NCI-H446 treated with DMSO at 0.1 percent for 48 hours (cell line): ENCODE measurements at regions not wholly inside any gene's neighbourhood (a gene's known extent, or its start where the extent isn't known, plus 50 kb on each side); places are given as distances from the start of the nearest gene placed in this dataset.
A peak's percentile ranks its signal among the peaks of the same experiment; 100 is the strongest.
"Not testable (repeated sequence)": the region's sequence is repeated elsewhere in the genome, so short reads cannot be mapped to it uniquely, and the experiment has no call there.

Source experiments
- DNase-seq: peaks from one replicate; lab custom pipeline; 2025; lab: John Stamatoyannopoulos, UW

- no peak for DNase-seq
These were observed 110.7 kb upstream of the GZMB start for GRCh38 chr14:24744641-24745040.

GRCh38 chr14:24741871-24742270 lies 107.9 kb upstream of the GZMB start:
- no peak for DNase-seq

DNA sequence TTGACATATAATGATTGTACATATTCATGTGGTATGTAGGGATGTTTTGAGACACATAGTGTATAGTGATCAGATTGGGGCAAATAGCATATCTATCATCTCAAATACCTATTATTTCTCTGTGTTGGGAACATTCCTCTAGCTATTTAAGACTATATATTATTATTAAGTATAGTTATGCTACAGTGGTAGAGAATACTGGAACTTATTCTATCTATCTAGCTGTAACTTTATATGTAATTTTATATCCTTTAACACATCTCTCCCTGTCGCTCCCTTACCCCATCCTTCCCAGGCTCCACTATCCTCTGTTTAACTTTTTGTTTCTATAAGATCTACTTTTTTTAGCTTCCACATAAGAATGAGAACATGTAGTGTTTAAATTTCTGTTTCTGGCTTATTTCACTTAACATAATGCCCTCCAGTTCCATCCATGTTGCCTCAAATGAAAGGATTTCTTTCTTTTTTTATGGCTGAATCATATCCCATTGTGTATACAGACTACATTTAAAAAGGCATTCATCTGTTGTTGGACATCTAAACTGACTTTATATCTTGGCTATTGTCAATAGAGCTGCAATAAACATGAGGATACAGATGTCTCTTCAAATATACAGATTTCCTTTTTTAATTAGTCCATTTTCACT lies 102.1 kb upstream of the GZMB start:
- DNase-seq, result no peak

GRCh38 chr14:24734917-24735500 lies 101.0 kb upstream of the GZMB start:
- DNase-seq, result peak; percentile 46

DNA sequence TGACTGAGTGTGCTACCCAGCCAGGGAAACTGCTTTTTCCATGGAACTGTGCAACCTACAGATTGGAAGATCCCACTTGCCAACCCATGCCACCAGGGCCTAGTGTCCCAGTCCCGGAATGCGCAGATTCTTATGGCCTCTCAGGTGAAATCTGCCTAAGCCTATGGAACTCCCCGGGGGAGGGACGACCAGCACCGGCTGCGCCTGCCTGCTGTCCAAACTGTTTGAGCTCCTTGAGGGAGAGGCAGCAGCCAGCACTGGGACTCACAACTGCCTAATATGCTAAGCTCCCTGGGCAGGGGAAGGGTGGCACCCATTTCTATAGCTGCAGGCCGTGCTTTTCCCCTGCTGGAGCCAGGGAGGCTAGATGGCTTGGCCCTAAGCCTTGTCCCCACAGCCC lies 92.5 kb upstream of the GZMB start:
- no peak for DNase-seq

GRCh38 chr14:24725311-24725710 lies 91.3 kb upstream of the GZMB start:
- no peak for DNase-seq

DNA sequence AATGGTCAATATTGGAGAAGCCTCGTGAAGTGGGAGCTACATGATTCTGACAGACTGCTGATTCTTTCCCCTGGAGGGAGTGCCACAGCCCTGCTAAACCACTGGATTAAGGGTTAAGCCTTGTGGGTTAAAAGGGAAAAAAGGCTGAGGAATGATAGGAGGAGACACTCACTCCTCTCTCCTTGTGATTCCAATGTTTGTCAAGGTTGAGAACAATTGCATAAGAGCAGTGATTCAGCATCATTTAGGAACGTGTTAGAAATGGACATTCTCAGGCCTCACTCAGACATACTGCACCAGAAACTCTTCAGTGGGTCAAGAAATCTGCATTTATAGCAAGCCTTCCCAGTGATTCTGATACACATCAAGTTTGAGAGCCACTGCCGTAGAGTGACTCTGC lies 87.8 kb upstream of the GZMB start:
- DNase-seq, result no peak

DNA sequence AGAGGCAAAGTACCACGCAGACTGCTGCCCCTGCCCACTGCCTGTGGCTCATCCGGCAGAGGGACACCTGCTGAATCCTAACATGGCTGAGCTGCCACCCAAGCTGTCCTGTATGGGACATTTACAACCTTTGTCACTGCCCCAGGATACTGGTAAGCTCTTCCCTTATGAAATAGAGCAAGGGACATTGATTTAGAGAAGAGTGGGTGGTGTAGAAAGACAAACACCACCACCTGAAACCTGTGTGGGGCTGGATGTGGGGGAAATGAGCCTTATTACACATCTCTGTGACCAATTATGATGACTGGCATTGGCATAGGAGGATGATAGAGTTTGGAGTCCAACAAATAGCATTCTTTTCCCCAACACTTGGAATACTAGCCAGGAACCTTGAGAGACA lies 81.2 kb upstream of the GZMB start:
- DNase-seq, result no peak

GRCh38 chr14:24713404-24713803 lies 79.4 kb upstream of the GZMB start:
- no peak for DNase-seq

DNA sequence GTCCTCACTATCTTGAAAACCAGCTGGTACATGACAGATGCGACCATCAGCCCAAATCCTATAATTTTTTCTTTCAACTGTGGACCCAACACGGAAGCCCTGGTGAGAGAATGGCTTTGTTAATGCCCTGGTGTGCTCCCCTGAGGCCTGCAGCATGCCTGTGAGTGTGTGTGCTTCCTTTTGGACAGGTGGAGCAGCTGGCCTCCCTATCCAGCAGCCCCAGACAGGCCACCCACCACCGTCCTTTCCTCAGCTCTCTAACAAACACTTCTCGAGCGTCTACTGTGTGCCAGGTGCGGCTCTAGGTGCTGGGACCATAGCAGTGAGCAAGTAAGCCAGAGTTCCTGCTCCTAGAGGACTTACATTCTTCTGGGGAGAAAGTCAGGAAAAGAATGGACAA lies 78.9 kb upstream of the GZMB start:
- DNase-seq, result no peak

DNA sequence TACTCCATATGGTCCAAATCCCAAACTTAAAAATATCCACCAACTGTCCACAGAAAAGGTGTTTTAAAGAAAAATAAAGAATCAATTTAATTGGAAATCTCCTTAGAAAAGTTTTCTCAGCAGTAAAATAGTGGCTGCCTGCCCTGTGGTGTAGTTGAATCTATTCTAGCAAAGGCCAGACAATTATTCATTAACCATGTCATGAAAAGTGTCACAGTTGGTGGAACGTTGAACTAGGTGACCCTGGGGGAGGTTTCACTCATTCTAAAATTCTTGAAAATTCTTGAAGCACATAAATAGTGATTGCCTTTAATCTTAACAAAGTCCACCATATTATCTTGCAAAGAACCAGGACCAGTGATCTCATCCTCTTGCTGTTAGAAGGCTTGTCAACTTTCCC lies 78.4 kb upstream of the GZMB start:
- DNase-seq, result no peak

DNA sequence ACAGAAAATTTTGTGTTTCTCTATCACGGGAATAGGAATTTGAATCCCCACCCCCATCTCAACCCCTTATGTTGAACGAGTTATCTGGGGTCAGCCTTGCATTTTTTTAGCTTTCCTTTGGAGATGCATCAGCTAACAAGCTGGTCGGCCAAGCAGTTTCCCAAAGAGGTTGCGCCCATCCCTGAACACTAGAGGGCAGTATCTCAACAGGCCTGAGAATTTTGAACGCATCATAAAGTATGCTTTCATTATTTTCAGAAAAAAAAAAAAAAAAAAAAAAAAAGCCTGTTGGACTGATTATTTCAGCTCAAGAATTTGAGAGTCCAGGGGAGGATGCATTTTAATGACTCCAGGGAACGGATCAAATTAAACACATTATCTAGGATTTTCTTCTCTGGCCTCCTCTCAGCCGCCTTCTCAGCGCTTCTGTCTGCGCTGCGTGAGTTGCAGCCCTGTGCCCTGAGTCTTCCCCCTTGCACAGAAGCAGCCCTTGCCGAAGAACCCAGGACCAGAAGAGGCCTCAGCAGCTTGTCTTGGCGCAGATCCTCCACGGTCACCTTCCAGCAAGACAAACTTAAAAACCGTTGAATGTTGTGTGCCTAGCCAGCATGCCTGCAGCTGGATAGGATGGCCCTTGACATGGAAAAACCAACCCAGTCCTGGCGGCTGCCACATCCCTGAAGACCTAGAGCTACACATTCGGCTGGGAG lies 76.6 kb upstream of the GZMB start:
- peak; percentile 34 for DNase-seq

- no peak for DNase-seq
These were observed 74.7 kb upstream of the GZMB start for GRCh38 chr14:24708684-24709083.

DNA sequence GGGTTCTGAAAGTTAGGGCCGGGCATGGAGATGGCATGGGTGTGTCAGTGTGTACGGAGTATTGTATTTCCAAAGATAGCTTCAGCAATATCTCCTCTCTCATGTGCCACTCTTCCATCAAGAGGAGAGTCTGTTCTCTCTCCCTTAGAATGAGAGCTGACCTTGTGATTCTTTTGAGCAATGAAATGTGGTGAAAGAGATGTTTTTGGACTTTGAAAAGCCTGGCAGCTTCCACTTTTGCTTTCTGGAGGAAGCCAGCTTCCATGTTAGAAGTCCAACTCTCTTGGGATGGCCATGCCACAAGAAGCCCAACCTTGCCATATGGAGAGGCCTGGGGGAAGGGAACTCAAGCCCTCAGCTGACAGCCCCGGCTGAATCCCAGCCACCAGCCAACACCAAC lies 72.4 kb upstream of the GZMB start:
- DNase-seq, result no peak

DNA sequence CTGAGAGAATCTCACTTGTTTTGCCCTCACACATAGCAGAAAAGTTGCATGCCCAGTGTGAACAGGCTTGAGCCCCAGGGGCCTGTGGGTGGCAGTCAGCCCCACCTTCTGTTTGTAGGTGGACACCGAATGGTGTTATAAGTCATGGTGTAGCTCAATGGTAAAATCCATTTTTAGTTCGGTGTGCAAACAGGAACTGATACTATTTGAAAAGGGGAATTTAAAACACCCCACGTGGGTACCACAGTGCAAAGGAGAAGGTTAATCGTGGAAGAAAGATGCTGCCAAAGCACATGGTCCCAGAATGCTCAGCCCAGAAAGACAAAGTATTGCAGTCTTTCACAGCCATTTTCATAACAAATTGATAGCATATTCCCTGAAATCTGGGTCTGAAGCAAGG lies 71.8 kb upstream of the GZMB start:
- no peak for DNase-seq

GRCh38 chr14:24701062-24701461 lies 67.1 kb upstream of the GZMB start:
- DNase-seq, result no peak

- DNase-seq, result no peak
These were observed 66.5 kb upstream of the GZMB start for GRCh38 chr14:24700511-24700910.

DNA sequence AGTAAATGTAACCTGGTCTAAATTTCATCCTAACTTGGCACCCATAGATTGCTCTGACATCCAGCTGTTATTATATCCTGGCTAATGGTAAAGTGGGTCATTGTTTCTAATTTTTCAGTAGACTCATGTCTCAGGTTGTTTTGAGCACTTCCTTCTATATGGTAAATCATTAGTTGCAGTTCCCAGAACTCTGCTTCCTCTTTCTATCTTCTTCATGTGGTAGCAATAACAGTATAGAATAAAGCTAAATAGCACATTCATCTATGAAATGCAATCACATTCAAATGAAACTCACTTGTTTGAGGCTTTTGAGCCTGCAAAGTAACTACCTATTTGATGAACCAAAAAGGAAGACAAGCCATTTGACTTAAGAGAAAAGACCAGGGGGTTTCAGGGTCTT lies 65.1 kb upstream of the GZMB start:
- no peak for DNase-seq

GRCh38 chr14:24696280-24696920 lies 62.4 kb upstream of the GZMB start:
- DNase-seq, result not testable (repeated sequence)

DNA sequence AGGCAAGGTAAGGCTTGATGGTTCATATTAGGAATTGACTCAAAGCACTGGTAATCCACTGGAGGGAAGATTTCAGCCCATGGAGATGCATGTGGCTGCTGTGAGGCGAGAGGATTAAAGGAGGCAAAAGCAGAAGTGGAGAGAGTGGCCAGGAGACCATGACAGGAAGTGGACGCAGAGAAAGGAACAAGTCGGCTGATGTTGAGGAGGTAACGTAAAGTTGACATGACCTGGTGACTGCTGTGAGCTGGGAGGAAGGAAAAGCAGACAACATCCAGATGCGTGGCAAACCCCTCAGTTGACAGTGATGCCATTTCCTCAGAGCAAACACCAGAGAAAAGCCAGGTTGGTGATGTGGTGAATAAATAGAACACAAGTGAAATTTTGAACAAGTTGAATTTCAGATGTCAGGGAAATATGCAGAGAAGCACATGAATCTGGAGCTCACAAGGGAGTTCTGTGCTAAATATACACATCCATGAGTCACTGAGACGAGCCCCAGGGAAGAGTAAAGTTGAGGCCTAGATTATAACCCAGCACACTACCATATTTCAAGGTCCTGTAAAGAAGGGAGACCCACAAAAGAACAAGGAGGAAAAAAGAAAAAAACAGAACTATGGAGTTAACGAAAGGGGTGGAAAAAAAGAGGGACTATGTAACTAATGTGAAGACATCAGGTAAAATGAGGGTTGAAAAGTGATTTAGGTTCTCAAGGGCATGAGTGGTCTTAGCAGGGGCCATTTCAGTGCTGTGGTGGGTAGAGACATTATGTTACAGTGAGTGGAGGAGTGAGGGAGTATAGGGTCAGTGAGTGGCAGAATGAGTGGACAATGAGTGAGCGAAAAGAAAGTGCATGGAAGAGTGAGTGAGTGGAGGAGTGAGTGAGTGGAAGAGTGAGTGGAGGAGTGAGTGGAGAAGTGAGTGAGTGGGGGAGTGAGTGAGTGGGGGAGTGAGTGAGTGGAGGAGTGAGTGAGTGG lies 61.6 kb upstream of the GZMB start:
- DNase-seq, result no peak

DNA sequence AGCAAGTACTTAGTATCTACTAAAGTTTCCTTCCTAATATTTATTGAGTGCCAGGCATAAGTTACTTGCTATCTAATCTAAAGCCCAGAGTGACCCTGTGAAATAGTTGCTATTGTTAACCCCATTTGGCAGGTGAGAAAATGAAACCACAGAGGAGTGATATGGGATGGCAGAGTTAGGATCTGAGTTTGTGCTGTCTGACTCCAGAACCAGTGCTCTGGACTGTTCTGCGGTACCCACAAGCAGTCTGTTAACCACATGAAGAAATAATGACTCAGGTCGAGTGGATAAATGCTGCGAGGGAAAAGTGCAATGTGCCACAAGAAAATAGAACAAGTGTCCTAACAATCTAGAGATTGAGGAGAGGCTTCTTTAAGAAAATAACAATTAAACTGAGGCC lies 60.7 kb upstream of the GZMB start:
- DNase-seq, result no peak

GRCh38 chr14:24693983-24694382 lies 60.0 kb upstream of the GZMB start:
- no peak for DNase-seq
